Inflammatory macrophage treated with lipopolysaccharide for 4 hours (primary cell): ENCODE measurements at regions not wholly inside any gene's neighbourhood (a gene's known extent, or its start where the extent isn't known, plus 50 kb on each side); places are given as distances from the start of the nearest gene placed in this dataset.
"Not testable (repeated sequence)": the region's sequence is repeated elsewhere in the genome, so short reads cannot be mapped to it uniquely, and the experiment has no call there.

Experiments used
- DNase-seq: peaks from one replicate; pipeline ENCODE4 v3.0.0-alpha.2; 2020

GRCh38 chr2:103401621-103402020, 639.8 kb downstream of the TMEM182 start:
- DNase-seq, result no peak

- DNase-seq, result no peak
Measured at GRCh38 chr2:103402336-103402735, 640.5 kb downstream of the TMEM182 start.

GRCh38 chr2:103402944-103403343, 641.1 kb downstream of the TMEM182 start:
- DNase-seq, result no peak

- not testable (repeated sequence) for DNase-seq
Measured at GRCh38 chr2:103403388-103403787, 641.6 kb downstream of the TMEM182 start.

GRCh38 chr2:103410221-103410620, 648.4 kb downstream of the TMEM182 start:
- DNase-seq, result no peak

GRCh38 chr2:103419506-103419905, 657.7 kb downstream of the TMEM182 start:
- DNase-seq, result no peak

GRCh38 chr2:103423100-103423499, 661.3 kb downstream of the TMEM182 start:
- DNase-seq, result no peak

- no peak for DNase-seq
Measured at GRCh38 chr2:103427567-103427966, 665.7 kb downstream of the TMEM182 start.

GRCh38 chr2:103430191-103430590, 668.4 kb downstream of the TMEM182 start:
- no peak for DNase-seq

- DNase-seq, result peak; percentile 28
Measured at GRCh38 chr2:103435010-103435409, 673.2 kb downstream of the TMEM182 start.

- DNase-seq, result no peak
Measured at GRCh38 chr2:103437161-103437560, 675.3 kb downstream of the TMEM182 start.

GRCh38 chr2:103445347-103445746, 683.5 kb downstream of the TMEM182 start:
- no peak for DNase-seq

GRCh38 chr2:103448495-103448894, 686.7 kb downstream of the TMEM182 start:
- DNase-seq, result no peak

GRCh38 chr2:103451283-103451682, 689.5 kb downstream of the TMEM182 start:
- no peak for DNase-seq

GRCh38 chr2:103459283-103459682, 697.5 kb downstream of the TMEM182 start:
- DNase-seq, result no peak

- no peak for DNase-seq
Measured at GRCh38 chr2:103462101-103462500, 700.3 kb downstream of the TMEM182 start.

GRCh38 chr2:103462712-103463111, 700.9 kb downstream of the TMEM182 start:
- no peak for DNase-seq

- no peak for DNase-seq
Measured at GRCh38 chr2:103464831-103465230, 703.0 kb downstream of the TMEM182 start.

- no peak for DNase-seq
Measured at GRCh38 chr2:103469800-103470199, 708.0 kb downstream of the TMEM182 start.

GRCh38 chr2:103484906-103485305, 723.1 kb downstream of the TMEM182 start:
- no peak for DNase-seq

- no peak for DNase-seq
Measured at GRCh38 chr2:103496850-103497249, 735.0 kb downstream of the TMEM182 start.

GRCh38 chr2:103506812-103507211, 745.0 kb downstream of the TMEM182 start:
- no peak for DNase-seq

GRCh38 chr2:103512442-103512841, 750.6 kb downstream of the TMEM182 start:
- no peak for DNase-seq

- DNase-seq, result no peak
Measured at GRCh38 chr2:103520547-103520946, 758.7 kb downstream of the TMEM182 start.

- no peak for DNase-seq
Measured at GRCh38 chr2:103525756-103526155, 763.9 kb downstream of the TMEM182 start.

GRCh38 chr2:103526757-103527156, 764.9 kb downstream of the TMEM182 start:
- no peak for DNase-seq
